OCI-LY1 (cell line): ENCODE measurements at regions not wholly inside any gene's neighbourhood (a gene's known extent, or its start where the extent isn't known, plus 50 kb on each side); places are given as distances from the start of the nearest gene placed in this dataset.

ENCODE experiments used
- H2AFZ ChIP-seq: fragments of 200-600 bp; sonication (generic), shearing (Covaris generic); 2 replicates; pipeline ENCODE4 v1.6.0; 2014; ENCODE audit warnings: antibody characterized with exemption, mild to moderate bottlenecking, low read length
- H3F3A ChIP-seq: fragments of 200-600 bp; sonication (generic), shearing (Covaris generic); 2 replicates; pipeline ENCODE4 v1.6.0; 2014; ENCODE audit warnings: mild to moderate bottlenecking, antibody characterized with exemption, low read length, moderate library complexity; ENCODE audit not compliant: insufficient read depth
- H3K27ac ChIP-seq: fragments of 200-600 bp; sonication (generic); 2 replicates; pipeline ENCODE4 v1.5.1; 2014; ENCODE audit warnings: low read length, mixed run types, mild to moderate bottlenecking, low read depth; ENCODE audit not compliant: poor library complexity, severe bottlenecking
- H3K27me3 ChIP-seq: fragments of 200-600 bp; sonication (generic); 2 replicates; pipeline ENCODE4 v1.6.0; 2014; ENCODE audit warnings: antibody characterized with exemption, mild to moderate bottlenecking, low read length, moderate library complexity; ENCODE audit not compliant: insufficient read depth
- H3K36me3 ChIP-seq: fragments of 200-600 bp; sonication (generic); 2 replicates; pipeline ENCODE4 v1.6.1; 2014; ENCODE audit warnings: mild to moderate bottlenecking, antibody characterized with exemption, low read length, moderate library complexity, mixed read lengths; ENCODE audit not compliant: insufficient read depth
- H3K4me1 ChIP-seq: fragments of 200-600 bp; sonication (generic); 2 replicates; pipeline ENCODE4 v1.5.1; 2014; ENCODE audit warnings: mild to moderate bottlenecking, low read length, moderate library complexity; ENCODE audit not compliant: insufficient read depth, severe bottlenecking
- H3K4me2 ChIP-seq: fragments of 200-600 bp; sonication (generic), shearing (Covaris generic); 2 replicates; pipeline ENCODE4 v1.6.1; 2014; ENCODE audit warnings: low read length
- H3K4me3 ChIP-seq: fragments of 200-600 bp; sonication (generic); 2 replicates; pipeline ENCODE4 v1.5.1; 2014; ENCODE audit warnings: low read length, low read depth, mild to moderate bottlenecking, mixed read lengths; ENCODE audit not compliant: poor library complexity, severe bottlenecking
- H3K79me2 ChIP-seq: fragments of 200-600 bp; shearing (Covaris generic); 2 replicates; pipeline ENCODE4 v1.6.1; 2016; ENCODE audit warnings: mixed run types, low read length, mixed read lengths; ENCODE audit not compliant: insufficient read depth
- H3K9ac ChIP-seq: fragments of 200-600 bp; sonication (generic), shearing (Covaris generic); 2 replicates; pipeline ENCODE4 v1.6.1; 2014; ENCODE audit warnings: mild to moderate bottlenecking, low read length, mixed read lengths
- H3K9me2 ChIP-seq: fragments of 200-600 bp; sonication (generic), shearing (Covaris generic); 2 replicates; pipeline ENCODE4 v1.6.1; 2014; ENCODE audit warnings: low read depth, mild to moderate bottlenecking, low read length, mixed read lengths
- H3K9me3 ChIP-seq: fragments of 200-600 bp; shearing (Covaris generic); 2 replicates; pipeline ENCODE4 v1.6.1; 2014; ENCODE audit warnings: low read length, mixed read lengths
- H4K20me1 ChIP-seq: fragments of 200-600 bp; sonication (generic), shearing (Covaris generic); 2 replicates; pipeline ENCODE4 v1.6.0; 2016; ENCODE audit warnings: mild to moderate bottlenecking, low read length; ENCODE audit not compliant: insufficient read depth
- CTCF ChIP-seq: fragments of 200-600 bp; sonication (generic), shearing (Covaris generic); IDR thresholded peaks from 2 replicates; pipeline ENCODE4 v1.5.1; 2017; ENCODE audit warnings: mild to moderate bottlenecking, antibody characterized with exemption, low read length, moderate library complexity, mixed read lengths
- EZH2 ChIP-seq: fragments of 200-600 bp; sonication (generic), shearing (Covaris generic); IDR thresholded peaks from 2 replicates; pipeline ENCODE4 v1.8.0; 2017; ENCODE audit warnings: borderline replicate concordance, mixed run types, mild to moderate bottlenecking, antibody characterized with exemption, low read length, moderate library complexity, mixed read lengths

DNA sequence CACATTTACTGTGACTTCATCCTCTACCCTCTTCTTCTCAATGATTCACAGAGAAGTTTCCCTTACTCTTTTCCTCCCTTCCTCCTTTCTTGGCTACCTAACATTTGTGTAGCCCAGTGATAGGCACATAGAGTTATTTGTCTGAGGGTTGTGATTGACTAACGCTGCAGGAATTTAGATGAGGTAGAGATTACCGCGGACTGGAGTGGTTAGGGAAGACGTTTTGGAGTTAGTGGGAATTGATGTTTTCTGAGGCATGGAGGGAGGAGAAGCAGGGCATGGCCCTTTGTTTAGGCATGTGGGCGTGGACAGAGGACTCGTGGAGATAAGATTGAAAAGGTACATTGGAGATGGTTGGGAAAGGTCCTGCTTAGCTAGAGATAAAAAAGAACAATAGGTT lies 246.7 kb downstream of the GPAT3 start:
- no peaks in the 10 kb centered on the region for H3K9me2 ChIP-seq
- no peak overlapping the region for H3K9ac ChIP-seq
- H3K9me3 ChIP-seq = no peaks in the 10 kb centered on the region
- H4K20me1 ChIP-seq = no peaks in the 10 kb centered on the region
- peaks cover 2% of the 10 kb centered on the region; the same call in 1 of the 2 replicates for H3K27me3 ChIP-seq
- no peaks in the 10 kb centered on the region for H3K4me1 ChIP-seq
- no peak overlapping the region for H3K27ac ChIP-seq
- no peaks in the 10 kb centered on the region for H3F3A ChIP-seq
- TF ChIP-seq EZH2 (no peak), CTCF (no peak)
- no peaks in the 10 kb centered on the region for H3K79me2 ChIP-seq
- H3K36me3 ChIP-seq = no peaks in the 10 kb centered on the region
- no peak overlapping the region for H3K4me2 ChIP-seq
- no peak overlapping the region for H3K4me3 ChIP-seq
- H2AFZ ChIP-seq = no peak overlapping the region

DNA sequence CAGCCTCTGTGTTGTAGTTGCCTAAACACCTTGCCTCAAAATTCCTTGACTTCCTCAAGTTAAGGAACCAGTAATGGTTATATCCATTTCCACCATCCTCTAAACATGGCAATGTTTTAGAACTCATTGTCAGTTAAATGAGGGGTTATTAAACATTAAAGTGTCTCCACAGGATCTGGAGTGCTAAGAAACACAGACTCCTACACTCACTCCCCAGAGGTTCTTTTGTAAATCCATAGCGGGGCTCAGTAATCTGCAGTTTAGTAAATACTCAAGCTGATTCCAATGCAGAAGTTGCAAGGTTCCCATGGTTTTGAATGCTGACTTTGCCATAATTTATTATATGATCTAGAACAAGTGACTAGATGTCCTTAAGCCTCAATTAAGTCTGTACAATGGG lies 245.5 kb downstream of the GPAT3 start:
- no peaks in the 10 kb centered on the region for H3K36me3 ChIP-seq
- H3K27ac ChIP-seq = no peak overlapping the region
- no peak overlapping the region for H3K4me2 ChIP-seq
- no peaks in the 10 kb centered on the region for H3K9me3 ChIP-seq
- no peak overlapping the region for H3K4me3 ChIP-seq
- no peak overlapping the region for H3K9ac ChIP-seq
- no peaks in the 10 kb centered on the region for H3K79me2 ChIP-seq
- H3F3A ChIP-seq = no peaks in the 10 kb centered on the region
- no peaks in the 10 kb centered on the region for H4K20me1 ChIP-seq
- no peak overlapping the region for H2AFZ ChIP-seq
- no peaks in the 10 kb centered on the region for H3K9me2 ChIP-seq
- peaks cover 2% of the 10 kb centered on the region; the same call in 1 of the 2 replicates for H3K27me3 ChIP-seq
- TF ChIP-seq CTCF (no peak), EZH2 (no peak)
- H3K4me1 ChIP-seq = no peaks in the 10 kb centered on the region

- Histone ChIP-seq H3K36me3 (no peaks in the 10 kb centered on the region), H3K27me3 (peaks cover under 1% of the 10 kb centered on the region; the same call in 1 of the 2 replicates), H3K9me2 (no peaks in the 10 kb centered on the region), H3K4me3 (no peak overlapping the region), H3K9me3 (no peaks in the 10 kb centered on the region), H3K27ac (no peak overlapping the region), H3K4me1 (no peaks in the 10 kb centered on the region), H3K9ac (no peak overlapping the region), H3F3A (no peaks in the 10 kb centered on the region), H4K20me1 (no peaks in the 10 kb centered on the region), H3K79me2 (no peaks in the 10 kb centered on the region), H2AFZ (no peak overlapping the region), H3K4me2 (no peak overlapping the region)
- TF ChIP-seq CTCF (no peak), EZH2 (no peak)
These were observed 244.3 kb downstream of the GPAT3 start for GRCh38 chr4:83780053-83780733.
